HEK293 (cell line): ENCODE measurements at regions not wholly inside any gene's neighbourhood (a gene's known extent, or its start where the extent isn't known, plus 50 kb on each side); places are given as distances from the start of the nearest gene placed in this dataset.

ENCODE experiments used
- INSM2 ChIP-seq: fragments of 450-650 bp; formaldehyde crosslinking; IDR thresholded peaks from 2 replicates; pipeline ENCODE4 v1.5.1; 2016; ENCODE audit warnings: missing biosample characterization, missing genetic modification characterization
- PATZ1 ChIP-seq: fragments of 450-650 bp; formaldehyde crosslinking; IDR thresholded peaks from 2 replicates; pipeline ENCODE4 v1.5.1; 2016; ENCODE audit warnings: missing biosample characterization, missing genetic modification characterization
- PRDM1 ChIP-seq: fragments of 450-650 bp; formaldehyde crosslinking; IDR thresholded peaks from 2 replicates; pipeline ENCODE4; 2016; ENCODE audit warnings: missing biosample characterization, missing genetic modification characterization
- ZFP41 ChIP-seq: fragments of 450-650 bp; formaldehyde crosslinking; IDR thresholded peaks from 2 replicates; pipeline ENCODE4 v1.5.1; 2016; ENCODE audit warnings: missing biosample characterization, missing genetic modification characterization, borderline replicate concordance
- ZNF280D ChIP-seq: fragments of 450-650 bp; formaldehyde crosslinking; IDR thresholded peaks from 2 replicates; pipeline ENCODE4 v1.5.1; 2016; ENCODE audit warnings: missing biosample characterization, missing genetic modification characterization
- ZNF621 ChIP-seq: fragments of 450-650 bp; formaldehyde crosslinking; IDR thresholded peaks from 2 replicates; pipeline ENCODE4 v1.5.1; 2017; ENCODE audit warnings: missing biosample characterization, missing genetic modification characterization
- TF ChIP-seq, protein P1 (sequence below): fragments of 450-650 bp; formaldehyde crosslinking; IDR thresholded peaks from 2 replicates; pipeline ENCODE4 v1.5.1; 2016; ENCODE audit warnings: missing biosample characterization, missing genetic modification characterization
- TF ChIP-seq, protein P2 (sequence below): fragments of 450-650 bp; formaldehyde crosslinking; IDR thresholded peaks from 2 replicates; pipeline ENCODE4 v1.5.1; 2017; ENCODE audit warnings: missing biosample characterization, missing genetic modification characterization
- TF ChIP-seq, protein P3 (sequence below): fragments of 450-650 bp; formaldehyde crosslinking; IDR thresholded peaks from 2 replicates; pipeline ENCODE4 v1.5.1; 2016; ENCODE audit warnings: missing biosample characterization, missing genetic modification characterization

DNA sequence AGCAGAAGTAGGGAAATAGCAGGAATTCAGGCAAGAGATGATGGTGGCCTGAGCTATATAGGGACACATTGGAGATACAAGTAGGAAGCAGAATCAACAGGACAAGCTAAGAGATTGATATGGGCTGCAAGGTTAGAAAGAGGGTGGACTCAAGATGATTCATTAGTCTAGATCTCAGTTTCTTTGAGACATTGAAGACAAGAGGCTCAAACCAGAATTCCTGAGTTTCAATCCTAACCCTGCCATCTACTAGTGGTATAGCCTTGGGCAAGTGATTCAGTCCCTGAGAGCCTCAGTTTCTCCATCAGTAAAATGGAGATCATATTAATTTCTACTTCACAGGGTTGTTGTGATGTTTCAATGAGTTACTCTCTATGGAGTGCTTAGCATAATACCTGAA, 53.1 kb upstream of the NAV2 start:
- TF ChIP-seq, protein P1, sequence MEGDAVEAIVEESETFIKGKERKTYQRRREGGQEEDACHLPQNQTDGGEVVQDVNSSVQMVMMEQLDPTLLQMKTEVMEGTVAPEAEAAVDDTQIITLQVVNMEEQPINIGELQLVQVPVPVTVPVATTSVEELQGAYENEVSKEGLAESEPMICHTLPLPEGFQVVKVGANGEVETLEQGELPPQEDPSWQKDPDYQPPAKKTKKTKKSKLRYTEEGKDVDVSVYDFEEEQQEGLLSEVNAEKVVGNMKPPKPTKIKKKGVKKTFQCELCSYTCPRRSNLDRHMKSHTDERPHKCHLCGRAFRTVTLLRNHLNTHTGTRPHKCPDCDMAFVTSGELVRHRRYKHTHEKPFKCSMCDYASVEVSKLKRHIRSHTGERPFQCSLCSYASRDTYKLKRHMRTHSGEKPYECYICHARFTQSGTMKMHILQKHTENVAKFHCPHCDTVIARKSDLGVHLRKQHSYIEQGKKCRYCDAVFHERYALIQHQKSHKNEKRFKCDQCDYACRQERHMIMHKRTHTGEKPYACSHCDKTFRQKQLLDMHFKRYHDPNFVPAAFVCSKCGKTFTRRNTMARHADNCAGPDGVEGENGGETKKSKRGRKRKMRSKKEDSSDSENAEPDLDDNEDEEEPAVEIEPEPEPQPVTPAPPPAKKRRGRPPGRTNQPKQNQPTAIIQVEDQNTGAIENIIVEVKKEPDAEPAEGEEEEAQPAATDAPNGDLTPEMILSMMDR (tag by site-specific recombination): no peak
- no peak for TF ChIP-seq INSM2
- TF ChIP-seq, protein P2, sequence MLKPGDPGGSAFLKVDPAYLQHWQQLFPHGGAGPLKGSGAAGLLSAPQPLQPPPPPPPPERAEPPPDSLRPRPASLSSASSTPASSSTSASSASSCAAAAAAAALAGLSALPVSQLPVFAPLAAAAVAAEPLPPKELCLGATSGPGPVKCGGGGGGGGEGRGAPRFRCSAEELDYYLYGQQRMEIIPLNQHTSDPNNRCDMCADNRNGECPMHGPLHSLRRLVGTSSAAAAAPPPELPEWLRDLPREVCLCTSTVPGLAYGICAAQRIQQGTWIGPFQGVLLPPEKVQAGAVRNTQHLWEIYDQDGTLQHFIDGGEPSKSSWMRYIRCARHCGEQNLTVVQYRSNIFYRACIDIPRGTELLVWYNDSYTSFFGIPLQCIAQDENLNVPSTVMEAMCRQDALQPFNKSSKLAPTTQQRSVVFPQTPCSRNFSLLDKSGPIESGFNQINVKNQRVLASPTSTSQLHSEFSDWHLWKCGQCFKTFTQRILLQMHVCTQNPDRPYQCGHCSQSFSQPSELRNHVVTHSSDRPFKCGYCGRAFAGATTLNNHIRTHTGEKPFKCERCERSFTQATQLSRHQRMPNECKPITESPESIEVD (tag by site-specific recombination): no peak
- no peak for TF ChIP-seq ZNF280D
- TF ChIP-seq, protein P3, sequence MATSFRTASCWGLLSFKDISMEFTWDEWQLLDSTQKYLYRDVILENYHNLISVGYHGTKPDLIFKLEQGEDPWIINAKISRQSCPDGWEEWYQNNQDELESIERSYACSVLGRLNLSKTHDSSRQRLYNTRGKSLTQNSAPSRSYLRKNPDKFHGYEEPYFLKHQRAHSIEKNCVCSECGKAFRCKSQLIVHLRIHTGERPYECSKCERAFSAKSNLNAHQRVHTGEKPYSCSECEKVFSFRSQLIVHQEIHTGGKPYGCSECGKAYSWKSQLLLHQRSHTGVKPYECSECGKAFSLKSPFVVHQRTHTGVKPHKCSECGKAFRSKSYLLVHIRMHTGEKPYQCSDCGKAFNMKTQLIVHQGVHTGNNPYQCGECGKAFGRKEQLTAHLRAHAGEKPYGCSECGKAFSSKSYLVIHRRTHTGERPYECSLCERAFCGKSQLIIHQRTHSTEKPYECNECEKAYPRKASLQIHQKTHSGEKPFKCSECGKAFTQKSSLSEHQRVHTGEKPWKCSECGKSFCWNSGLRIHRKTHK: no peak
- TF ChIP-seq ZFP41 (tag by site-specific recombination): no peak
- TF ChIP-seq ZNF621 (tag by site-specific recombination): no peak
- no peak for TF ChIP-seq PATZ1
- no peak for TF ChIP-seq PRDM1 (tag by site-specific recombination)
